Adipocyte (in vitro differentiated cells): ENCODE measurements at regions not wholly inside any gene's neighbourhood (a gene's known extent, or its start where the extent isn't known, plus 50 kb on each side); places are given as distances from the start of the nearest gene placed in this dataset.

Experiments
- DNase-seq: peaks from one replicate; pipeline ENCODE4 v3.0.0-alpha.2; 2015; ENCODE audit warnings: low read depth
- H3K27me3 ChIP-seq: replicated peaks from 2 replicates; pipeline ENCODE4 v1.7.0; 2013; ENCODE audit warnings: mild to moderate bottlenecking, low read length, moderate library complexity; ENCODE audit not compliant: control insufficient read depth, insufficient read depth
- H3K36me3 ChIP-seq: 2 replicates; pipeline ENCODE4 v1.7.0; 2013; ENCODE audit warnings: low read length, mild to moderate bottlenecking, moderate library complexity; ENCODE audit not compliant: control insufficient read depth, insufficient read depth, severe bottlenecking
- H3K4me1 ChIP-seq: 2 replicates; pipeline ENCODE4 v1.7.0; 2013; ENCODE audit warnings: mild to moderate bottlenecking, low read length, moderate library complexity; ENCODE audit not compliant: control insufficient read depth, insufficient read depth
- H3K4me3 ChIP-seq: 2 replicates; pipeline ENCODE4 v1.7.0; 2013; ENCODE audit warnings: mild to moderate bottlenecking, low read length, moderate library complexity
- H3K9ac ChIP-seq: 2 replicates; pipeline ENCODE4 v1.7.0; 2013; ENCODE audit warnings: mild to moderate bottlenecking, low read length, moderate library complexity
- H3K9me3 ChIP-seq: 2 replicates; pipeline ENCODE4 v1.7.0; 2013; ENCODE audit warnings: mild to moderate bottlenecking, low read length, moderate library complexity; ENCODE audit not compliant: control insufficient read depth

DNA sequence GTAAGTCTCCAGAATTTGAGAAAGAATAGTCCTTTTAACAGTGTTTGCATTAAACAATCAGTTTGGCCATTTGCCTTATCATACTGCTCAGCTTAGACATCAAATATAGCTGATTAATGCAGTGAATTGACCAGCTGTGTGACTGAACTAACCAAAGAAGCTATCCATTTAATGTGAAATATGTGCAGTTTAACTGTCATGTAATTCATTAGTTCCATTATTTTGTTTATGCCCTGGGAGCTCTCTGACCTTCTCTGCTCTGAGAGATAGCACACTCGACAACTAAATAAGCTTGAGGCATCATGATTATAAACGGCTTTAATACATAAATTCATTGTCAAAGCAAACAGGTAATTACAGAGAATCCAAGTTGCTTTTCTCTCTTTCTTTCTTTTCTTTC lies 324.3 kb upstream of the PCDH7 start:
- Histone ChIP-seq H3K4me1 (no peaks in the 10 kb centered on the region), H3K9ac (no peak overlapping the region), H3K36me3 (no peaks in the 10 kb centered on the region), H3K4me3 (no peak overlapping the region), H3K27me3 (no peaks in the 10 kb centered on the region), H3K9me3 (peaks cover 5% of the 10 kb centered on the region)
- DNase-seq: no peak

DNA sequence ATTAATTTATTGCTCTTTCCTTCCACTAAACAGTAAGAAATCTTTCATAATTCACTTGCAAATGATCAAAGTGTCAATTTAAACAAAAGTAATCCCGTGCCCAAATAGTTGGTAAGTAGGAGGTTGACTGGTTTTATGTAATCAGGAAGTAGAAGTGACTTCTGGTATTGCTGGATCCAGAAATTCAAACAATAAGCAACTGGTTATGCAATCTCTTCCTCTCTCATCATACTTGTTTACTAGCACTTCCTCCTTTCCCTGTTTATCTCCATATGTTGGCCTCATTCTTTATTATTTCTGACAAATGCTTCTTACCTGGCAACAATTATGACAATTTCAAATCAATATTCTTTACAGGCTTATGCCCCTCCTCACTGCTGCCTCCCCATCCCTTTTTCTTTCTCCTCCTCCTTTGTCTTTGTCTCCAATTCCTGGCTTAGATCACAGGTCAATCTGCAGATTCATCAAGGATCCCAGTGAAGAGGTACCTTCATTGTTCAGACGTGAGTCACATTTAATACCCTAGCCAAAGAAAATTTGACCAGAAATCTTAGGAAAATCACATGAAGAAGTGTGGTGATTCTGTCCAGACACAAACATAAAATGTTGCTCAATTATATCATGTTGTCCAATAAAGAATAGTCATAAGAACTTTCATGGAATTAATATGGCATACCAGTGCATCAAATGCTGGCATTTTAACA lies 323.2 kb upstream of the PCDH7 start:
- no peaks in the 10 kb centered on the region for H3K27me3 ChIP-seq
- H3K4me3 ChIP-seq: no peak overlapping the region
- no peaks in the 10 kb centered on the region for H3K36me3 ChIP-seq
- H3K9me3 ChIP-seq: peaks cover 5% of the 10 kb centered on the region
- DNase-seq: no peak
- H3K9ac ChIP-seq: no peak overlapping the region
- H3K4me1 ChIP-seq: no peaks in the 10 kb centered on the region

DNA sequence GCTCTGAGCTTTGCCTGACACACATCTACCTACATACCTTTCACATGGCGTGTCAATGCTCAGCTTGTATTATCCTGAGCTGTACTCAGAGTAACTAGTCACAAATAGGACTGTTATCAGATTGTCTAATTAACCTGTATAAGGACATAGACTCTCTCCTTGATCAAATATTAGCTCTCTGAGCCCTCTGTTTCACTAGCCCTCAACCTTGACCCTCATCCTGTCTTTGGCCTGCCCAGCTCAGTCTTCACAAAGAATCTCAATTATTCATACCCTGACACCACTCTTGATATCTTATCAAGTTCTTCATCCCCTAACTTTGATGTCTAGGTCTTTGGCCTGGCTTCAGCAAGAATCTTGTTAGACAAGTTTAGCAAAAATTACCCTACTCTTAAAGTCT lies 320.7 kb upstream of the PCDH7 start:
- no peak for DNase-seq
- Histone ChIP-seq H3K27me3 (no peaks in the 10 kb centered on the region), H3K9me3 (no peaks in the 10 kb centered on the region), H3K4me3 (no peak overlapping the region), H3K36me3 (no peaks in the 10 kb centered on the region), H3K9ac (no peak overlapping the region), H3K4me1 (no peaks in the 10 kb centered on the region)

DNA sequence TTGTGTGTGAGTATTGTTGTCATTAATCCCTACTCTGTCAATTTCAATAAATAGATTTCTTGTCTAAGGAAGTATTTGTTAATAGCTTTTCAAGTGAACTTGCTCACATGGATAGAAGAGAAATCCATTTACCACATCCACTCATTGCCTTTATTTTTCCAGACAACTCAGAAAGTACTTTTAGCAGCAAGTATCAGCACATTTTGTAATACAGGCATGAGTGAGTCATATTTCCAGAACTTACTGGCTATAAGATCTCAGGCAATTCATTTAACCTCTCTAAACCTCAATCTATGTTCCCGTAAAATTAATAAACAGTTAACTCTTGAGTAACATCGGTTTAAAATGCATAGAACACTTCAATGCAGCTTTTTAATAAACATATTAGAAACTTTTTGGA lies 317.9 kb upstream of the PCDH7 start:
- H3K9ac ChIP-seq: no peak overlapping the region
- H3K27me3 ChIP-seq: no peaks in the 10 kb centered on the region
- H3K9me3 ChIP-seq: no peaks in the 10 kb centered on the region
- H3K36me3 ChIP-seq: no peaks in the 10 kb centered on the region
- no peaks in the 10 kb centered on the region for H3K4me1 ChIP-seq
- H3K4me3 ChIP-seq: no peak overlapping the region
- peak; percentile 14 for DNase-seq

DNA sequence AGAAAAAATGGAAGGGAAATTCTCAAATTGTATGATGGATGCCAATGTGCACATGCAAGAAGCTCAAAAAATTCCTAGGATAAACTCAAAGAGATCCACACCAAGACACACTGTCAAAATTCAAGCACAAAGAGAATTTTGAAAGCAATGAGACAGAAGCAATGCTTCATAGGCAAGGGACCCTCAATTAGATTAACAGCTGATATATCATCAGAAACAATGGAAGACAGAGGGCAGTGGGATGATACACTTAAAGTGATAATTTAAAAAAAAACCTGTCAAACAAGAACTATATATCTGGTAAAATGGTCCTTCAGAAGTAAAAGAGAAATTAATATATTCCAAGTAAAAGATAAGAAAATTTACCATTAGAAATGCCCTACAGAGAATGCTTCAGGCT lies 306.3 kb upstream of the PCDH7 start:
- H3K36me3 ChIP-seq: no peaks in the 10 kb centered on the region
- H3K9ac ChIP-seq: no peak overlapping the region
- H3K27me3 ChIP-seq: no peaks in the 10 kb centered on the region
- no peak overlapping the region for H3K4me3 ChIP-seq
- DNase-seq: no peak
- H3K9me3 ChIP-seq: peaks cover 41% of the 10 kb centered on the region
- H3K4me1 ChIP-seq: no peaks in the 10 kb centered on the region

DNA sequence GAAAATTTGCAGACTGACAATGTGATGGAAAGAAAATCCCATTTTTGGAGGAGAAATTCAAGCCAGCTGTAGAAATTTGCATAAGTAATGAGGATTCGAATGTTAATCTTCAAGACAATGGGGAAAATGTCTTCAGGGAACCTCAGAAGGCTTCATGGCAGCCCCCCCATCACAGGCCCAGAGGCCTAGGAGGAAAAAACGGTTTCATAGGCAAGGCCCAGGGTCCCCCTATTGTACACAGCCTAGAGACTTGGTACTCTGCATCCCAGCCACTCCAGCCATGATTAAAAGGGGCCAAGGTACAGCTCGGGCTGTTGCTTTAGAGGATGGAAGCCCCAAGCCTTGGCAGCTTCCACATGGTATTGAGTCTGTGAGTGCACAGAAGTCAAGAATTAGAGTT lies 303.6 kb upstream of the PCDH7 start:
- no peak for DNase-seq
- H3K27me3 ChIP-seq: no peaks in the 10 kb centered on the region
- H3K9me3 ChIP-seq: peaks cover 41% of the 10 kb centered on the region
- no peak overlapping the region for H3K9ac ChIP-seq
- no peak overlapping the region for H3K4me3 ChIP-seq
- H3K36me3 ChIP-seq: no peaks in the 10 kb centered on the region
- no peaks in the 10 kb centered on the region for H3K4me1 ChIP-seq

DNA sequence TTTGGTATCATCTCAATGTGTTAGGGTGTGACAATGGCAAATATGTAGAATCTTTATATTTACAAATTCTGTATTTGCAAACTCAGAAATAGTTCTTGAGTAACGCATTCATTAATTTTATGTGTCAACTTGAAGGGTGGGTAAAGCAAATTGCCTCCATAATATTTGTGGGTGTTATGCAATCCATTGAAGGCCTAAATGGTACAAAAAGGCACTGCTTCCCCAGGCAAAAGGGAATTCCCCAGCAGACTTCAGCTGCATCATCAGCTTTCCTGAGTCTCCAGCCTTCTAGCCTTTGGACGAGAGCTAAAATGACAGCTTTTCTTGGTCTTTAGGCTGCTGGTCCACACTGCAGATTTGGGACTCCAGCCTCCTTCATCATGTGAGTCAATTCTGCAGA lies 292.2 kb upstream of the PCDH7 start:
- peaks cover 6% of the 10 kb centered on the region for H3K4me1 ChIP-seq
- no peaks in the 10 kb centered on the region for H3K27me3 ChIP-seq
- H3K36me3 ChIP-seq: no peaks in the 10 kb centered on the region
- H3K4me3 ChIP-seq: no peak overlapping the region
- H3K9me3 ChIP-seq: peaks cover 25% of the 10 kb centered on the region
- no peak overlapping the region for H3K9ac ChIP-seq
- DNase-seq: no peak

DNA sequence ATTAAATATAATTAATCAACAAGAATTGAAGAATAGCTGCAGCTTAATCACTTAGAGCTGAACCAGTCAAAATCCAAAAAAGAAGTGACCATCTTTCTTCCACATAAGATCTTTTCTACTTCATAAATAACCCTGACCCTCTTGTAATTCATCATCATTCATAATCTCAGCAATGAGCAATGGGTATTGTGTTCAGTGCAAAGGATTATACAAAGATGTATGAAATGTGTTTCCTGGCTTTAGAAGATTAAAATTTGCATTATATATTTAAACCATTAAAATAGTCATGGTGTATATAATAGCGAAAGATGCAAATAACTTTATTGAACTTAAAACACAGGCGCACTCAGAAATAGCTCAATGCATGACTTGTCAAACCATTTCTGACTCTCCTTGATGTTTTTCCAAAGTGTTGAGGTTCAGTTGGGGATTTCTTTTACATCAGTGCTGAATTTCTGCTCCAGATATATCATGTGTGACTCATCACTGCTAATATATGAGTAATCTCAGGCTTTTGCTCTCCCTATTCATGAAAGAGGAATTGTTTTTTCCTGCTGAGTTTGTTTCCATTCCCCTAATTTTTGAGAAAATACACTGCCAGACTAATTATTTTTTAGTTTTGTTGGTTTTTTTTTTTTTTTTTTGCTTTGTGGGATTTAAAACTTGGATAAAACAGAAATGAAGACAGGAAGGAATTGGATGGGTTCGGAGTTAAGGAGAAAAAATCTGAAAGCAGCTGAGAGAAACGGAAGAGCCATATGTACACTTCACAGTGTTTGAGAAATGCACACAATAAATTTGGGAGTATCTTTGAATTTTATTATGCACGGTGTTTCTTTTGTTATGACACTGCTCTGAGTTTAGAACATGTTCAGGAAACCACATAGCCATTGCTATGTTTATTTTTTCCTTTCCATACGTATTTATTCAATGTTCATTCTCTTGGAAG lies 290.1 kb upstream of the PCDH7 start:
- Histone ChIP-seq H3K9me3 (peaks cover 7% of the 10 kb centered on the region), H3K27me3 (no peaks in the 10 kb centered on the region), H3K4me3 (no peak overlapping the region), H3K36me3 (no peaks in the 10 kb centered on the region), H3K4me1 (peaks cover 6% of the 10 kb centered on the region), H3K9ac (no peak overlapping the region)
- peak; percentile 64 for DNase-seq

DNA sequence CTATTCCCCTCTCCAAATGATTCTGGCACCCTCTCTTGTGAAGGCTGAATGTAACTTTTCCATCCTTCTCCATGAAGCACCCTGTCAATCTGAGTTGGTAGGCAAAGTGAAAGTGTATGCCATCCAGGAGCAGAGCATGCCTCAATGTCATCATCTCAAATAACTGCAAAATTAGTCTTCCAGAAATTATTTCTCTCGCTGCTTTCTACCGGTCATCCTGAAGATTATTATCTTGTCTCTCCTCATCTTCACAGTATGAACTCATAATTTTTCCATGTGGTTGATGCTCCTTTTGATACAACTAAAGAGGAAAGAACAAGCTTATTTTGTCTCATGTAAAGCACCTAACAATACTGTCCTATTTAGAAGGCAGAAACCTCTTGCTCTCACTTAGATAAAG lies 285.5 kb upstream of the PCDH7 start:
- peaks cover 6% of the 10 kb centered on the region for H3K4me1 ChIP-seq
- H3K4me3 ChIP-seq: no peak overlapping the region
- no peak for DNase-seq
- no peaks in the 10 kb centered on the region for H3K9me3 ChIP-seq
- no peaks in the 10 kb centered on the region for H3K36me3 ChIP-seq
- no peak overlapping the region for H3K9ac ChIP-seq
- no peaks in the 10 kb centered on the region for H3K27me3 ChIP-seq

DNA sequence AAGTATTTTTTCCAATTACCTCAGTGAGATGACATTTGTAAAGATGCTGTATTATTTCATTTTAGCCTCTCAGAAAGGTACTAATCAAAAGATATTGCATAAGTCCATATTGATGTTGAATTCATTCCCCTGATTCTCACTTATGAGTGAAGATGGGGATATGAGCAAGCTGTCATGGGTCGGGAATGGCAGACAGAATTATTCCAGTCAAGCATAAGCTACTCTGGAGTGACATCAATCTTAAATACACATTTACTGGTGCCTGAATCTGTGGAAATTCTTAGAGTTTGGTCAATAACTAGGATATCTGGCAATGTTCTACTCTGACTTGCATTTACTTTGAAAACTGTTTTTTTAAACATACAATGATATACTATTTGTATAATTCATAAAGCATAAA lies 283.8 kb upstream of the PCDH7 start:
- Histone ChIP-seq H3K9me3 (no peaks in the 10 kb centered on the region), H3K9ac (no peak overlapping the region), H3K4me3 (no peak overlapping the region), H3K27me3 (no peaks in the 10 kb centered on the region), H3K36me3 (no peaks in the 10 kb centered on the region), H3K4me1 (no peaks in the 10 kb centered on the region)
- no peak for DNase-seq

DNA sequence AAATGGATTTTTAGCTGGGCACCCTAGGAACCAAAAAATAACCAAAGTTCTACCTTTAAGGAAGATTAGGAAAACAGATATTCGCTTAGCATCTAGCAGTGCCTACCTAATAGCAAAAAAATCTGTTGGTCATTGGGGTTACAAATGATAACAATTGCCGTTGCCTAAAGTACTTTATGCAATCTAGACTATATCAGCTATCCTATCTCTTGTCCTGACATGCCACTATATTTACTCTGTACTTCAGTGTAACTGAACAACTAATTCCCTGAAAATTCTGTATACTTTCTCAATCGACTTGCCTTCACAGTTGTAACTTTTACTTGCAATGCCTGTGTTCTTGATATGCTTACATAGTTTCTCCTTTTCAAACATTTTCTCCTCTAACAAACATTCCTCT lies 282.9 kb upstream of the PCDH7 start:
- no peaks in the 10 kb centered on the region for H3K9me3 ChIP-seq
- DNase-seq: no peak
- H3K36me3 ChIP-seq: no peaks in the 10 kb centered on the region
- no peak overlapping the region for H3K9ac ChIP-seq
- no peak overlapping the region for H3K4me3 ChIP-seq
- H3K4me1 ChIP-seq: no peaks in the 10 kb centered on the region
- no peaks in the 10 kb centered on the region for H3K27me3 ChIP-seq
